ENCODE measurements at regions not wholly inside any gene's neighbourhood (a gene's known extent, or its start where the extent isn't known, plus 50 kb on each side); places are given as distances from the start of the nearest gene placed in this dataset.

DNA sequence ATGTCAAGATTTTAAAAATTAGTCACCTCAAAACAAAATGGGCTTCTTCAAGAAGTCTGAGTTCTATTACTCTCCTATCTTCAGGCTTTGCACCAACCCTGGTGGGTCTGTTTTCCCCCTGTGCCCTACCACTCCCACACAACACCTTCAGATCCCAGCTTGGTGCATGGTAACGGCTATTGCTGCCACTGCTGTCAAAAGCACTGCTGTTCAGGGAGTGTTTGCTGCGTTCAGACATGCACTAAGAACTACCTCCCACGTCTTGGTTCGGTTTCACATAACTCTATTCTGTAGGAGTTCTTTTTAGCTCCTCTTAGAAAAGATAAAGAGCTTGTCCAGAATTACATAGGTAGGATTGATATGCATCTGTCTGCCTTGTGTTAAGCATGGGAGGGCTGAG, 799.2 kb downstream of the NR2F2 start:
- Histone ChIP-seq H3K4me3 (no peak overlapping the region), H3K4me1 (no peaks in the 10 kb centered on the region), H3K36me3 (no peaks in the 10 kb centered on the region), H3K9me3 (peaks cover 6 to 39% of the 10 kb centered on the region in 2 donors), H3K27ac (no peak overlapping the region), H3K27me3 (no peaks in the 10 kb centered on the region)
- intact Hi-C loops (cut with DNase I; ENCODE audit: low total_unique reads): no loop called here
- no peak for DNase-seq (ENCODE audit: low spot score in 2 of 2)
- no peak for TF ChIP-seq POLR2A (IDR thresholded peaks at IDR 0.05)
- no peak for TF ChIP-seq CTCF (IDR thresholded peaks at IDR 0.05)
- no peak for TF ChIP-seq POLR2AphosphoS5 (IDR thresholded peaks at IDR 0.05)

DNA sequence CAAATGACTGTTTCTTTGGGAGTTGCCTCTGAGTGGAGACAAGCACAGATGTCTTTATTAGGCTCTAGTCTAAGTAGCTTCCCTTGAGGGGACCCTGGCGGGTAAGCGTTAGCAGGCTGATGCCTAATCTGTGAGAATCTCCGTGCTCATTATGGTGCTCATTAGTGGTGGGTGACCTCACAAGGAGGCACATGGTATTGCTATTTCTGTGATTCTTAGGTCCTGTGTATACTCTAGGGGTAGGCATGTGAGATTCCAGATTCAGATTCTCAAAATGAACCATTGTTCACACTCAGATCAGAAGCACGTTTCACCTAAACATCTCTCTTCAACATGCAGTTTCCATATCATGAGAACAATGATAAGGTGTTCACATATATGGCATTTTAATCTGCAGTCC, 809.7 kb downstream of the NR2F2 start:
- H3K27ac ChIP-seq: no peak overlapping the region
- no peak for DNase-seq (ENCODE audit: low spot score in 2 of 2)
- TF ChIP-seq CTCF (IDR thresholded peaks at IDR 0.05) (no peak), POLR2AphosphoS5 (IDR thresholded peaks at IDR 0.05) (no peak), POLR2A (IDR thresholded peaks at IDR 0.05) (no peak)
- no peaks in the 10 kb centered on the region for H3K4me1 ChIP-seq
- H3K9me3 ChIP-seq: peaks cover 0 to 2% of the 10 kb centered on the region in 2 donors
- H3K27me3 ChIP-seq: no peaks in the 10 kb centered on the region
- H3K36me3 ChIP-seq: no peaks in the 10 kb centered on the region
- no peak overlapping the region for H3K4me3 ChIP-seq
- intact Hi-C loops (cut with DNase I; ENCODE audit: low total_unique reads): no loop called here

DNA sequence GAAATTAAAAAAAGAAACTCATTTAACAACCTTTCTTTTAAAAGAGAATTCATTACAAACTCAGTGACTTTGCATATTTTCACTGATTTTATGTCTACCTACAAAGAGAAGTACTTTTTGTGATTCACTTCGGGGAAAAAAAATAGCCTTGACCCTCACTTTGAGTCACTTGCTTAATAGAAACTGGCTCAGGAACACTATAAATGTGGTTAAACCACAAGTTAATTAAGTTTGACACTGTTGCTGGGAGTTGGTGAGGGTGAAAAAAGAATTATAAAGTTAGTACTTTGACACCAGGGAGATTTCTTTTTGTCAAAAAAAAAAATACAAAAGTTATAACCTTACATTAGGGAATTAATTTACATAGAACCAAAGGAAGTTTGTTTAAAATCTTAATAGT, 810.9 kb downstream of the NR2F2 start:
- DNase-seq (ENCODE audit: low spot score in 2 of 2): no peak
- Histone ChIP-seq H3K4me3 (no peak overlapping the region), H3K4me1 (no peaks in the 10 kb centered on the region), H3K36me3 (no peaks in the 10 kb centered on the region), H3K9me3 (peaks cover 0 to 8% of the 10 kb centered on the region in 2 donors), H3K27me3 (no peaks in the 10 kb centered on the region), H3K27ac (no peak overlapping the region)
- intact Hi-C loops (cut with DNase I; ENCODE audit: low total_unique reads): no loop called here
- TF ChIP-seq POLR2AphosphoS5 (IDR thresholded peaks at IDR 0.05) (no peak), CTCF (IDR thresholded peaks at IDR 0.05) (no peak), POLR2A (IDR thresholded peaks at IDR 0.05) (no peak)

DNA sequence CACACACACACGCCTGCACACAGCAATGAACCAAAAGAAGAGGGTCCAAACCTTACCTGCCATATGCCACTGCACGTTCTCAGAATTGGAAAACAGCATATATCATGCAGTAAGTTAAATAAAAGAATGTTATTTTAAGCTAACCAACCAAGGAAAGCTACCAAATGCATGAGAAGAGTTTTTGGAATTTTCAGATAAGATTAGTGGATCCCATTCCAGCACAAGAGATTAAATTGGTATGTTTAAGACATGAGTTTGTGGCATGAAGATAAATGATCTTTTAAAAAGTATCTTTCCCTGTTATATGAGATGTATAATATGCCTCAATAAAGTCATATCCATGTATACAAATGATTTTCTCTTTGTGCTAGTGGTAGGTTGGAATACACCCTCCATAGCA, 811.4 kb downstream of the NR2F2 start:
- intact Hi-C loops (cut with DNase I; ENCODE audit: low total_unique reads): no loop called here
- no peak for DNase-seq (ENCODE audit: low spot score in 2 of 2)
- Histone ChIP-seq H3K27ac (no peak overlapping the region), H3K9me3 (peaks cover 0 to 8% of the 10 kb centered on the region in 2 donors), H3K4me1 (no peaks in the 10 kb centered on the region), H3K4me3 (no peak overlapping the region), H3K36me3 (no peaks in the 10 kb centered on the region), H3K27me3 (no peaks in the 10 kb centered on the region)
- TF ChIP-seq POLR2AphosphoS5 (IDR thresholded peaks at IDR 0.05): no peak
- TF ChIP-seq POLR2A (IDR thresholded peaks at IDR 0.05): no peak
- TF ChIP-seq CTCF (IDR thresholded peaks at IDR 0.05): no peak

- no peaks in the 10 kb centered on the region for H3K4me1 ChIP-seq
- no peak overlapping the region for H3K27ac ChIP-seq
- intact Hi-C loops (cut with DNase I; ENCODE audit: low total_unique reads): no loop called here
- H3K36me3 ChIP-seq: no peaks in the 10 kb centered on the region
- TF ChIP-seq CTCF (IDR thresholded peaks at IDR 0.05) (no peak), POLR2AphosphoS5 (IDR thresholded peaks at IDR 0.05) (no peak), POLR2A (IDR thresholded peaks at IDR 0.05) (no peak)
- H3K9me3 ChIP-seq: peaks cover 0 to 8% of the 10 kb centered on the region in 2 donors
- no peaks in the 10 kb centered on the region for H3K27me3 ChIP-seq
- H3K4me3 ChIP-seq: no peak overlapping the region
- DNase-seq (ENCODE audit: low spot score in 2 of 2): no peak
Measured at GRCh38 chr15:97143592-97144376, 813.3 kb downstream of the NR2F2 start.

Measured in breast epithelium (tissue), 4 donors.